ES-I3 (cell line): ENCODE measurements at regions not wholly inside any gene's neighbourhood (a gene's known extent, or its start where the extent isn't known, plus 50 kb on each side); places are given as distances from the start of the nearest gene placed in this dataset.
"Not testable (repeated sequence)": the region's sequence is repeated elsewhere in the genome, so short reads cannot be mapped to it uniquely, and the experiment has no call there.

ENCODE experiments used
- H3K36me3 ChIP-seq: 2 replicates; pipeline ENCODE4 v1.6.1; 2013; ENCODE audit warnings: mild to moderate bottlenecking, low read length, control low read depth, moderate library complexity; ENCODE audit not compliant: insufficient read depth
- H3K4me1 ChIP-seq: 2 replicates; pipeline ENCODE4 v1.6.1; 2013; ENCODE audit warnings: mild to moderate bottlenecking, control low read depth, low read length; ENCODE audit not compliant: insufficient read depth
- H3K9ac ChIP-seq: 2 replicates; pipeline ENCODE4 v1.6.1; 2013; ENCODE audit warnings: low read depth, mild to moderate bottlenecking, low read length, moderate library complexity
- H3K9me3 ChIP-seq: 2 replicates; pipeline ENCODE4 v1.6.1; 2013; ENCODE audit warnings: mild to moderate bottlenecking, low read length, moderate library complexity; ENCODE audit not compliant: control insufficient read depth, insufficient read depth

DNA sequence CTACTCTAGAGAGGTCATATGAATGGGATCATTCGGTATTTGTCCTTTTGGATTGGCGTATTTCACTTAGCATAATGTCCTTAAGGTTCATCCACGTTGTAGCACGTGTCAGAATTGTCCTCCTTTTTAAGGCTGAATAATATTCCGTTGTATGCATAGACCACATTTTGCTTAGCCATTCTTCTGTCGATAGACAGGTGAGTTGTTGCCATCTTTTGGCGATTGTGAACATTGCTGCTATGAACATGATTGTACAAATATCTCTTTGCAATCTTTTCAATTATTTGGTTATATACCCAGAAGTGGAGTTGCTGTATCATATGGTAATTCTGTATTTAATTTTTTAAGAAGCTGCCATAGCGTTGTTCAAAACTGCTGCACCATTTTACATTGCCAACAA is 52.4 kb upstream of the GOLGA8J start:
- Histone ChIP-seq H3K36me3 (no peaks in the 10 kb centered on the region), H3K4me1 (no peaks in the 10 kb centered on the region), H3K9me3 (no peaks in the 10 kb centered on the region), H3K9ac (no peak overlapping the region)

DNA sequence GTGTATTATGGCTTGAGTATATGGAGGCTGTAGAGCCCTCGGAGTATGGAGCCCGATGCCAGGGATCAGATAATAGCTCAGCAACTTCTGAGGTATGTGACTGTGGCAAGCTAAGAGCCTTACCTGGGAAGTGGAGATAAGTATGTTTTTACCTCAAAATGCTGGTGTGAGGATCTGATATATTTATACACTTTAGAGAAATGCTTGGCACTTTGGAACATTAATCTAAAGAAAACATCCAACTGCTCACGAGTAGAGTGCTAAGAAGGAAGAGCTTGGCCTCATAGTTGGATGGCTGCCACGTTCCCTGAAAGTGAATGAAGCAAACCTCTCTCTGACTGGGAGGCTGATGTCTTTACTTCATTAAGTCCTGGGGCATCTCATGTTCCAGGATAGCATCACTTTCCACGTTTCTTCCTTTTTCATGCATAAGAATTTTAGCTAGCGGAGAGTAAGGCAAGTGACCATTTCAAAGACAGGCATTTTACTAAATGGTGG is 58.9 kb upstream of the GOLGA8J start:
- no peaks in the 10 kb centered on the region for H3K4me1 ChIP-seq
- no peaks in the 10 kb centered on the region for H3K36me3 ChIP-seq
- no peak overlapping the region for H3K9ac ChIP-seq
- H3K9me3 ChIP-seq: no peaks in the 10 kb centered on the region

DNA sequence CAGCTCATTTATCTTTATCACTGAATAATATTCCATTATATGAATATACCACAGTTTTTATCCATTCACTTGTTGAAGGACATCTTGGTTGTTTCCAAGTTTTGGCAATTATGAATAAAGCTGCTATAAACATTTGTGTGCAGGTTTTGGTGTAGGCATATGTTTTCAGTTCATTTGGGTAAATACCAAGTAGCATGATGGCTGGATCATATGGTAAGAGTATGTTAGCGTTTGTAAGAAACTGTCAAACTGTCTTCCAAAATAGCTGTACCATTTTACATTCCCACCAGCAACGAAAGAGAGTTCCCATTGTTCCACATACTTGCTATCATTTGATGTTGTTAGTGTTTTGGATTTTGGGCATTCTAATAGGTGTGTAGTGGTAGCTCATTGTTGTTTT is 72.0 kb upstream of the GOLGA8J start:
- no peaks in the 10 kb centered on the region for H3K36me3 ChIP-seq
- no peak overlapping the region for H3K9ac ChIP-seq
- no peaks in the 10 kb centered on the region for H3K9me3 ChIP-seq
- no peaks in the 10 kb centered on the region for H3K4me1 ChIP-seq

DNA sequence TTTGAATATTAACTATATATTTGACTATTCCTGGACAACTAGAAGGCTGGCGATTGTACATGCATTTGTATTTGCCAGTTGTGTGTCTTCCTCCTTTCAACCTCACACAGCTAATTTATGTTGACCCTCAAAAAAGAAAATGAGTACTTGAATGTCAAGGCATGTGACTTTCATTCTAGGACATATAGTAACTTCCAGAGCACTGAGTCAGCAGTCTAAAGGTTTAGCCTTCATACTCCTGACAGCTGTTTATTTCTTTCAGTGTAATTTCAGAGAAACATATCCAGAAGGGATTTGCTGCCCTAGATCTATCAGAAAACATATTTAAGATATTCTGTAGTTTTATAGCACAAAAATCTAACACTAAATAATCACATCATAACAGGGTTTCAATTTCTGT is 74.6 kb upstream of the GOLGA8J start:
- Histone ChIP-seq H3K9me3 (no peaks in the 10 kb centered on the region), H3K4me1 (no peaks in the 10 kb centered on the region), H3K36me3 (no peaks in the 10 kb centered on the region), H3K9ac (no peak overlapping the region)

DNA sequence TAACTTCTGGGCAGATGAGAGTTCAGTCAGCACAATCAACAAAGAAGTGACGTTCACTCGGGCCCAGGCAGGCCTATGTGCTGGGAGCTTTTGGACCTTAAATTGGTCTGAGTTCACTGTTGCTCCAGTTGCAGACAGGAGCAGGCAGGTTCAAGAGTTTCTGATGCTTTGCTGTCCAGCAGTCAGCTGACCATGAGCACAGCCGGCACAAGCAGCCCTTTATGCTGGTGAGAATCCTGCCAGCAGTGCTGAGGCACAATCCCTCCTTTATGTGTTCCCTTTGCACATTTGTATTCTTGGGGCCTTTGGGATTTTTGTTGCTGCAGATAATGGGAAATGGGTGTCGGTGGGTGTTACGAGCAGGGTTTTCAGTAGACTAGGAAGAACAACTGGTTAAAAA is 81.2 kb upstream of the GOLGA8J start:
- Histone ChIP-seq H3K9me3 (no peaks in the 10 kb centered on the region), H3K9ac (no peak overlapping the region), H3K4me1 (no peaks in the 10 kb centered on the region), H3K36me3 (no peaks in the 10 kb centered on the region)

DNA sequence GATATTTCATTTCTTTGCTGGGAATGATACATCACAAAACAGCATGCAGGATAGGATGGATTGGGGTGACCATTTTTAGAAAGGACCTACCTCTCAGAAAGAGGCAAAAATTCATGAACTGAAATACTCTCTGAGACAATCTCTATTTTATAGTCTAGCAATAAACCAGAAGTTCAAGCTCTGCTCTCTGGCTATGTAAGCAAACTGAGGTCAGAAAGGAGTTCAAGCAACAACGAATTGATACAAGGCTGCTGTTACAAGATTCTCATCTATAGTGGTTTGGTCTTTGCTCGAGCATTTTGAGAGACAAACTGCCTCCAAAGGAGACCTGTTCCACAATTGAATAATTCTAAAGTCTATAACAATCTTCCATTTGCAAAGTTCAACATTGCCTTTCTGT is 84.7 kb upstream of the GOLGA8J start:
- Histone ChIP-seq H3K9ac (no peak overlapping the region), H3K36me3 (no peaks in the 10 kb centered on the region), H3K4me1 (peaks cover 3% of the 10 kb centered on the region; the same call in 1 of the 2 replicates), H3K9me3 (no peaks in the 10 kb centered on the region)

DNA sequence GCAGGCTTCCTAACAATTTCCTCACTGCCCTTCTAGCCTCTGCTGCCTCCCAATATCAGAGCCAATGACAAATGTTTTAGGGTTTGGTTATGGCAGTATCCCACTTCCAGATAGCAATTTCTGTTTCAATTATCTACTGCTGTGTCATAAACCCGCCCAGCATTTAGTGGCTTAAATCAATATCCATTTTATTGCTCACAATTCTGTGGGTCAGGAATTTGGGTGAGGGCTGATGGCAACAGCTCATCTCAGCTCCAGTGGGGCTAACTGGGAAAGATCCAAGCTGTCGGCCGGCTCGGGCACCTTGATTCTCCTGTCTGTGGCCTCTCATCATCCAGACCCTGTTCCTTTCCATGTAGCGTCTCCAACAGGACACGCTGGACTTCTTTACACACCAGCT is 85.3 kb upstream of the GOLGA8J start:
- Histone ChIP-seq H3K4me1 (peaks cover 3% of the 10 kb centered on the region; the same call in 1 of the 2 replicates), H3K9me3 (no peaks in the 10 kb centered on the region), H3K9ac (no peak overlapping the region), H3K36me3 (no peaks in the 10 kb centered on the region)

DNA sequence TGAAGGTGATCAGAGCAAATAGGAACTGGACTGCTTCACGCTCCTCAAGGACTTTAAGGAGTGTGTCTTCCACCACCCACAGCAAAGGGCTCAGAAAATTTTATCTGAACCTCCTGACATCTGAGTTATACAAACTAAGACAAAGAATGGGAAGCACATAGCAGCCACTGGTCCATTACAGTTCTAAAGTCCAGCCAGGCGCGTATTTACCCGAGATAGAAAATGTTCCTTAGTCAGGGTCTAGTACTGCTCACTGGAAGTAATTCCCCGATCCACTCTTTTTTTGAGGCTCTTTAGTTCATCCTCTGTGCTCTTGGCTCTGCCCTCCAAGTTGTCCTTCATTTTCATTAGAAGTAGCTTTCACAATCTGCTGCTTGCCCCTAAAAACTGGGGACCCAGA is 88.5 kb upstream of the GOLGA8J start:
- Histone ChIP-seq H3K9me3 (no peaks in the 10 kb centered on the region), H3K9ac (no peak overlapping the region), H3K4me1 (peaks cover 3% of the 10 kb centered on the region; the same call in 1 of the 2 replicates), H3K36me3 (no peaks in the 10 kb centered on the region)

DNA sequence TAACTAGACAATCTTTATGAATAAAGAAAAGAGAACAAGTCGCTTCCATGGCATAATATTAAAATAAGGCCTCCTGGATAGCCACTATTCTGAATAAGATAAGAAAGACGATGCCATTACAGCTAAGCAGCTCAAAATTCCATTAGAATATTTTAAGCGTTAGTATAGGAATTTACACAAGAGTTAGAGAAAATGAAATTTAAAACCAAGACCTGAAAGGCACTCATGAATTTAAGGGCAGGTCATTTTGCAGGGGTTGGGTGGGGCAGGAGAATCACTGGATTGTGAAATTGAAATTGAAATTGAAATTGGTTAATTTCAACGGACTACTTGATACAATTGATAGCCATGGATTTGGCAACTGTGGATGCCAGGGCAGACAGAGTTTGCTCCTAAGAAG is 91.8 kb upstream of the GOLGA8J start:
- no peak overlapping the region for H3K9ac ChIP-seq

DNA sequence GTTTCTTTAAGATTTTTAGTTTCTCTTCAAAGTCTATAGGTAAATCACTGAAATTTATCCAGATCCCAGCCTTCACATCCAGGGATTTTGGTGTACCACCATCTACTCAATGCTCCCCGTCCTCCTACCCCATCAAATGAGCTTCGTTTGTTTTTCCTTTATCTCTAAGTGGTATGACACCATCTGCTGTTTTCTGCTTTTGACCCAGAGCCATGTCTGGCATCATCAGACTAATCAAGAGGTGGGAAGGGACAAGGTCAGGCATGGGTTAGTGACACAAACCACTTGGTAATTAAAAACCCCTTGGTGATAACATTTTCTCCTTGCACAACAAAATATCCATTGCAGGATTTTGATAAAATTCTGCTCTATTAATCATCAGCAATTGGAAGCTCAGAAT is 92.7 kb upstream of the GOLGA8J start:
- Histone ChIP-seq H3K9me3 (no peaks in the 10 kb centered on the region), H3K9ac (no peak overlapping the region), H3K4me1 (peaks cover 9% of the 10 kb centered on the region; the same call in 1 of the 2 replicates), H3K36me3 (no peaks in the 10 kb centered on the region)

More for the DNA sequence above, 91.8 kb upstream of the GOLGA8J start:
- peaks cover 5% of the 10 kb centered on the region; the same call in 1 of the 2 replicates for H3K4me1 ChIP-seq
- no peaks in the 10 kb centered on the region for H3K9me3 ChIP-seq
- no peaks in the 10 kb centered on the region for H3K36me3 ChIP-seq

DNA sequence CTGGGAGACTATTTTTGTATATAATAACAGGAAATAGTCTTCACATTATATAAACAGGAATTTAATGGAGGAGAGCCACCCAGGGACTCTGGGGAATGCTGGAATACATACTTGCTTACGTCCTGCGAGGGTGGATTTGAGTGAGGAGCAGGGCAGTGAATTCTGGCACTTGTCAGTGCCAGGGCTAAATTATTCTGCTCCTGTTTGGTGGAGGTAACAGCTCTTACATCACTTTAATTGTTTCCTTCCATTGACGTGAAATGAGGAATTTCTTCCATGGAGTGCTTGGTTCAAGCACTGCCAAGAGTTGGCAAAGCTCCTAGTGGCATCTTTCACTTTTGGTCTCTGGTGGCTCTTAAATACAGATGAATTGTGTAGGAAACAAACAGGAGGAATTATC is 94.1 kb upstream of the GOLGA8J start:
- no peaks in the 10 kb centered on the region for H3K9me3 ChIP-seq
- H3K4me1 ChIP-seq: peaks cover 8% of the 10 kb centered on the region
- no peak overlapping the region for H3K9ac ChIP-seq
- no peaks in the 10 kb centered on the region for H3K36me3 ChIP-seq

DNA sequence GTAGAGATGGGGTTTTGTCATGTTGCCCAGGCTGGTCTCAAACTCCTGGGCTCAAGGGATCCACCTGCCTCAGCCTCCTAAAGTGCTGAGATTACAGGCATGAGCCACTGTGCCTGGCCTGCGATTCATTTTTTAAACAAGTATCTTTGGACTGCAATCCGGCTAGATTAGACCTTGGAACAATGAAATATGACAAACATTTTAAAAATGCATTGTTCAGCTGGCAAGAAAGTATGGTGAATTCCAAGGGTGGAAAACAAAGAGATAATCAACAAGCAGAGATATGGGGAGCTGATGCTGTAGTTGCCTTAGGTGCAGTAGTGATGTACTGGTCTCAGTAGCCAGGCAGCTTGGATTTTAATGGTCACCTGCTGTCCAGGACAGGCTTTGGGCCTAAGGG is 95.8 kb upstream of the GOLGA8J start:
- Histone ChIP-seq H3K36me3 (no peaks in the 10 kb centered on the region), H3K9me3 (no peaks in the 10 kb centered on the region), H3K4me1 (peaks cover 11% of the 10 kb centered on the region), H3K9ac (no peak overlapping the region)

DNA sequence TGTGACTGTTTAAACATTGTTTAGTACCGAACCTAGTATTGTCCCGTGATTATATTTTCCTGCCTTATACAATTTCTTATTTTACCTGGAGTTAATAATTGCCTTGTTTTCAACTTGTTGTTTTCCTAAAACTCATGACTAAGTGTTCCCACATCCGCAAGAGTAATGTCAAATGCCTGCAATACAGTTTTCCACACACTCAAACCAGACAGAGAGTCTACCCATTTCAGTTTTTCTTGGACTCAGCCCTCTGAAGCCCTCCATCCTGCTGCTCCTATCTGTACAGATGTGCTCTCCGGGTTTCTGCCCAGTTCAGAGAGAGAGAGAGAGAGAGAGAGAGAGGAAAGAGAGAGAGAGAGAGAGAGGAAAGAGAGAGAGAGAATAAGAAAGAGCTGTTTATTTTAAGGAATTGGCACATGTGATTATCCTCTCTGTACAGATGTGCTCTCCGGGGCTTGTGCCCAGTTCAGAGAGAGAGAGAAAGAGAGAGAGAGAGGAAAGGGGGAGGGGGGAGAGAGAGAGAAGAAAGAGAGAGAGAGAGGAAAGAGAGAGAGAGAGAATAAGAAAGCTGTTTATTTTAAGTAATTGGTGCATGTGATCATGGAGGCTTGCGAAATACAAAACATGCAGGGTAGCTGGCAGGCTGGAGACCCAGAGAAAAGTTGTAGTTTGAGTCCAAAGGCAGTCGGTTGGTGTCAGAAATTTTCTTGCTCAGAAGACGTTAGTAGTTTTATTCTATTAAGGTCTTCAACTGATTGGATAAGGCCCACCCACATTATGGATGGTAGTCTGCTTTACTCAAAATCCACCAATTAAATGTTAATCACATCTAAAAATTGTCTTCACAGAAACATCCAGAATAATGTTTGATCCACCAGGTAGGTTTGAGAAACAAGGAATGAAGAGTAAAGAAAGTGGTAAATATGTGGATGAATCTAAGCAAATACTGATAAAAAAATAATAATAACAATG is 104.1 kb upstream of the GOLGA8J start:
- H3K4me1 ChIP-seq: peaks cover 6% of the 10 kb centered on the region; the same call in 1 of the 2 replicates
- H3K9ac ChIP-seq: no peak overlapping the region
- H3K9me3 ChIP-seq: no peaks in the 10 kb centered on the region
- H3K36me3 ChIP-seq: no peaks in the 10 kb centered on the region

DNA sequence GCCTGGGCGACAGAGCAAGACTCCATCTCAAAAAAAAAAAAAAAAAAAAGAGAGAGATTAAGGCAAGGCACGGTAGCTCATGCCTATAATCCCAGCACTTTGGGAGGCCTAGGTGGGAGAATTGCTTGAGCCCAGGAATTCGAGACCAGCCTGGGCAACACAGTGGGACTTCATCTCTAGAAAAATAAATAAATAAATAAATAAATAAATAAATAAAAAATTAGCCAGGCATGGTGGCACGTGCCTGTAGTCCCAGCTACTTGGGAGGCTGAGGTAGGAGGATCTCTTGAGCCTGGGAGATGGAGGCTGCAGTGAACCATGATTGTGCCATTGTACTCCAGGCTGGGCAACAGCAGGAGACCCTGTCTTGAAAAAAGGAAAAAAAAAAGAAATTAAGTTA is 108.7 kb upstream of the GOLGA8J start:
- not testable (repeated sequence) for H3K9me3 ChIP-seq, H3K9ac ChIP-seq, H3K36me3 ChIP-seq, H3K4me1 ChIP-seq

DNA sequence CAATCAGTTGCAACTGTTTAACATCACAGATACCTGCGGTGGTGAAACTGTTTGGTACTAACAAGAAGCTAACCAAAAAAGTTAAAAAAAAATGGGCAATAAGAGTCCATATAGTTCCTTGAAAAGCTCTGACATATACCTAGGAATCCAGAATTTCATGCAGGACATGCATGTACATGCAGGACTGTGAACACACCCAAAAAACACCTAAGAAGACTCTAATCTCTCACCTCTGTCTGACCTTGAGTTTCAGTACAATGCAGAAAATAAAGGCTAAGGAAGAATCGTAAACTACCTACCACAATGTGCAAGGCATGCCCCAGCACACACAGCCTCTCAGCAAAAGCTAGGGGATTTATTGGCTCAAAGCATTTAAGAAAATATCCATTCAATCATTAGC is 110.7 kb upstream of the GOLGA8J start:
- Histone ChIP-seq H3K4me1 (no peaks in the 10 kb centered on the region), H3K9me3 (peaks cover 6% of the 10 kb centered on the region; the same call in 1 of the 2 replicates), H3K36me3 (no peaks in the 10 kb centered on the region), H3K9ac (no peak overlapping the region)
